ENCODE measurements at regions not wholly inside any gene's neighbourhood (a gene's known extent, or its start where the extent isn't known, plus 50 kb on each side); places are given as distances from the start of the nearest gene placed in this dataset.

DNA sequence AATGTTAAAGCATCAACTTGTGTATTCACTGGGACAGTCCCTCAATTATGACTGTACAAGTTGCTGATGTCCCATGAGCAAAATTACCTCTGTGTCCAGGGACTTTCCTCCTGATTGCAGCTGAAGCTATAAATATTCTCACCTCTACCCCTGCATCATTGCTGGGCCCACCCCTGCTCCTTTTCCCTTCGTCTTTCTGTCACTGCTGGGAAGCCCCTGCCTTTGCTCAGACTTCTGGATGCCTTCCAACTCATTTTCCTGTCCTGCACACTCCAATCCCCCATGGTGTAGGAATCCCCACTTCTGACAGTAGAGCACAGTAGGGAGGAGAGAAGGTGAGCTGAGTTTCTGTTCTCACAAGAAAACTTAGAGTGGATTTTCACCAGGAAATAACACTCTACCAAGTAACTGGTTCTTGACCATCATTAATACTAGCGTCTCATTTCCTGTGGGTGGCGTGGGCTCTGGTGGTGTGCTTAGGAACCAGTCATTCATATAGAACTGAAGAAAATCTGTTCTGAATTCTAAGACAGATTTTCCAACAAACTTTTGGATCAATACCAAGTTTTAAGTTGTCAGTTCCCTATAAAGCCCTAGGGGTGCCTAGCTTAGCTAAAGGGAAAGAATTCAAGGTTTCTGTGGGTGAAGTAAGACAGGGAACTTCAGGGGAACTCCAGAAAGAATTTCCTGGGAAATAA, 136.2 kb upstream of the MED14 start:
- TF ChIP-seq, protein P1, sequence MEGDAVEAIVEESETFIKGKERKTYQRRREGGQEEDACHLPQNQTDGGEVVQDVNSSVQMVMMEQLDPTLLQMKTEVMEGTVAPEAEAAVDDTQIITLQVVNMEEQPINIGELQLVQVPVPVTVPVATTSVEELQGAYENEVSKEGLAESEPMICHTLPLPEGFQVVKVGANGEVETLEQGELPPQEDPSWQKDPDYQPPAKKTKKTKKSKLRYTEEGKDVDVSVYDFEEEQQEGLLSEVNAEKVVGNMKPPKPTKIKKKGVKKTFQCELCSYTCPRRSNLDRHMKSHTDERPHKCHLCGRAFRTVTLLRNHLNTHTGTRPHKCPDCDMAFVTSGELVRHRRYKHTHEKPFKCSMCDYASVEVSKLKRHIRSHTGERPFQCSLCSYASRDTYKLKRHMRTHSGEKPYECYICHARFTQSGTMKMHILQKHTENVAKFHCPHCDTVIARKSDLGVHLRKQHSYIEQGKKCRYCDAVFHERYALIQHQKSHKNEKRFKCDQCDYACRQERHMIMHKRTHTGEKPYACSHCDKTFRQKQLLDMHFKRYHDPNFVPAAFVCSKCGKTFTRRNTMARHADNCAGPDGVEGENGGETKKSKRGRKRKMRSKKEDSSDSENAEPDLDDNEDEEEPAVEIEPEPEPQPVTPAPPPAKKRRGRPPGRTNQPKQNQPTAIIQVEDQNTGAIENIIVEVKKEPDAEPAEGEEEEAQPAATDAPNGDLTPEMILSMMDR (IDR thresholded peaks at IDR 0.05), result no peak
- no peak for TF ChIP-seq EP300 (IDR thresholded peaks at IDR 0.05)
- TF ChIP-seq POLR2A (IDR thresholded peaks at IDR 0.05), result no peak

All from sigmoid colon (tissue), 4 donors.